Ovary (tissue), 7 donors: ENCODE measurements at regions not wholly inside any gene's neighbourhood (a gene's known extent, or its start where the extent isn't known, plus 50 kb on each side); places are given as distances from the start of the nearest gene placed in this dataset.

ENCODE experiments used
- DNase-seq, 5 donors: peaks; one replicate each; pipeline ENCODE4 v3.0.0-alpha.2; 2019 to 2020
- H3K27ac ChIP-seq, 2 donors: fragments of 200-600 bp; one replicate each; pipeline versions ENCODE4 v1.5.1 to v1.8.0; 2019 to 2022
- H3K27me3 ChIP-seq: fragments of 200-600 bp; one replicate; pipeline ENCODE4 v1.8.0; 2022
- H3K36me3 ChIP-seq: fragments of 200-600 bp; sonication (generic); one replicate; pipeline ENCODE4 v1.5.1; 2019
- H3K4me1 ChIP-seq: one replicate; pipeline ENCODE4 v1.8.1; 2013; ENCODE audit warnings: mild to moderate bottlenecking, moderate library complexity; ENCODE audit not compliant: insufficient read depth
- H3K4me3 ChIP-seq: fragments of 200-600 bp; sonication (generic); one replicate; pipeline ENCODE4 v1.5.1; 2017
- H3K9me3 ChIP-seq, 2 donors: fragments of 200-600 bp in 1 of 2; sonication (generic) in 1 of 2; one replicate each; pipeline versions ENCODE4 v1.5.1 to v1.8.1; 2013 to 2019; ENCODE audit warnings: mild to moderate bottlenecking in 1 of 2, moderate library complexity in 1 of 2
- CTCF ChIP-seq, 3 donors: fragments of 450-650 bp in 2 of 3; fragments of 200-600 bp in 1 of 3; IDR thresholded peaks; one replicate each; pipeline versions ENCODE4 v1.5.1 to v1.8.0; 2016 to 2022; ENCODE audit warnings: antibody characterized with exemption in 3 of 3, mild to moderate bottlenecking in 1 of 3
- EP300 ChIP-seq: sonication (generic); formaldehyde crosslinking; IDR thresholded peaks from one replicate; pipeline ENCODE4 v1.6.1; 2017; ENCODE audit warnings: antibody characterized with exemption
- POLR2A ChIP-seq: fragments of 450-650 bp; IDR thresholded peaks from one replicate; pipeline ENCODE4 v1.6.1; 2017; ENCODE audit warnings: antibody characterized with exemption, mild to moderate bottlenecking, moderate library complexity
- WGBS, 3 donors: extraction: QIAGEN DNeasy Blood & Tissue Kit in 1 of 3; methylation state at CpG; one replicate each; pipeline versions ENCODE4 v1.1.5 to v1.1.7; 2013 to 2017; 5-methylcytosine and 5-hydroxymethylcytosine counted together
- intact Hi-C, 4 donors: fragments of 100-400 bp; cut with DNase I; formaldehyde crosslinking; loops; one replicate each; pipeline versions ENCODE4 v1.11.0 to v1.15.1; 2022 to 2023
- donor health status: DM: no; HTN: no; CAD: no; lungs with moderate emphysema.
- donor health status: DM: no; HTN: no; CAD: no.
- donor health status: Bipolar disorder and iron deficiency.
- donor health status: DM: no; HTN: no; CAD: no.
- donor health status: DM: yes; HTN: yes; CAD: no.

- Histone ChIP-seq H3K27ac (no peak overlapping the region), H3K4me3 (no peak overlapping the region), H3K27me3 (no peaks in the 10 kb centered on the region), H3K36me3 (no peaks in the 10 kb centered on the region), H3K9me3 (no peaks in the 10 kb centered on the region), H3K4me1 (no peaks in the 10 kb centered on the region)
- intact Hi-C loops, result no loop called here
- 22 to 38% (median 24%) methylated on average over 2 of the region's 2 CpGs for WGBS, 3 donors
- DNase-seq, result no peak
- TF ChIP-seq CTCF (IDR thresholded peaks at IDR 0.05) (no peak), EP300 (no peak)
Measured at GRCh38 chr5:124134941-124135340, 611.5 kb downstream of the ZNF608 start.

GRCh38 chr5:124133406-124133805 lies 613.0 kb downstream of the ZNF608 start:
- H3K4me3 ChIP-seq, result no peak overlapping the region
- no peak for TF ChIP-seq CTCF (IDR thresholded peaks at IDR 0.05)
- TF ChIP-seq EP300, result no peak
- no peak for TF ChIP-seq POLR2A
- DNase-seq, result no peak
- no peaks in the 10 kb centered on the region for H3K9me3 ChIP-seq
- H3K36me3 ChIP-seq, result no peaks in the 10 kb centered on the region
- no peak overlapping the region for H3K27ac ChIP-seq
- WGBS, 3 donors, result 88 to 93% (median 88%) methylated on average over 1 of the region's 1 CpG
- no peaks in the 10 kb centered on the region for H3K27me3 ChIP-seq
- intact Hi-C loops, result no loop called here
- no peaks in the 10 kb centered on the region for H3K4me1 ChIP-seq

- intact Hi-C loops, result no loop called here
- no peak overlapping the region for H3K27ac ChIP-seq
Measured at GRCh38 chr5:124132843-124133242, 613.6 kb downstream of the ZNF608 start.

GRCh38 chr5:124131466-124131865 lies 615.0 kb downstream of the ZNF608 start:
- intact Hi-C loops, result no loop called here
- H3K4me1 ChIP-seq, result no peaks in the 10 kb centered on the region
- H3K9me3 ChIP-seq, result no peaks in the 10 kb centered on the region
- H3K36me3 ChIP-seq, result no peaks in the 10 kb centered on the region
- TF ChIP-seq POLR2A (no peak), EP300 (no peak), CTCF (IDR thresholded peaks at IDR 0.05) (no peak)
- H3K27me3 ChIP-seq, result no peaks in the 10 kb centered on the region
- H3K4me3 ChIP-seq, result no peak overlapping the region
- 93 to 96% (median 95%) methylated on average over 2 of the region's 2 CpGs for WGBS, 3 donors
- H3K27ac ChIP-seq, result no peak overlapping the region
- DNase-seq, result no peak

More at GRCh38 chr5:124132843-124133242, 613.6 kb downstream of the ZNF608 start:
- TF ChIP-seq POLR2A (no peak), EP300 (no peak), CTCF (IDR thresholded peaks at IDR 0.05) (no peak)
- no peaks in the 10 kb centered on the region for H3K36me3 ChIP-seq
- no peaks in the 10 kb centered on the region for H3K4me1 ChIP-seq
- no peak overlapping the region for H3K4me3 ChIP-seq
- DNase-seq, result no peak
- H3K27me3 ChIP-seq, result no peaks in the 10 kb centered on the region
- no peaks in the 10 kb centered on the region for H3K9me3 ChIP-seq

GRCh38 chr5:124130816-124131215 lies 615.6 kb downstream of the ZNF608 start:
- Histone ChIP-seq H3K27ac (no peak overlapping the region), H3K4me1 (no peaks in the 10 kb centered on the region), H3K4me3 (no peak overlapping the region), H3K9me3 (no peaks in the 10 kb centered on the region), H3K27me3 (no peaks in the 10 kb centered on the region), H3K36me3 (no peaks in the 10 kb centered on the region)
- no peak for TF ChIP-seq CTCF (IDR thresholded peaks at IDR 0.05)
- TF ChIP-seq EP300, result no peak
- no peak for TF ChIP-seq POLR2A
- no peak for DNase-seq
- intact Hi-C loops, result loop anchor here in 1 of 4 donors (1.0 kb wide), 1 partner anchor 33 kb away; no protein-coding TSS in a partner anchor
- WGBS, 3 donors, result 87 to 91% (median 89%) methylated on average over 6 of the region's 6 CpGs
